GM12873 (cell line): ENCODE measurements at regions not wholly inside any gene's neighbourhood (a gene's known extent, or its start where the extent isn't known, plus 50 kb on each side); places are given as distances from the start of the nearest gene placed in this dataset.

Experiments
- TF ChIP-seq, protein P1 (sequence below): IDR thresholded peaks from 2 replicates; pipeline ENCODE4 v1.5.1; 2012; ENCODE audit warnings: low read depth, mild to moderate bottlenecking, moderate library complexity, low read length, control low read depth; ENCODE audit not compliant: insufficient read depth; ENCODE audit errors: missing control alignments

DNA sequence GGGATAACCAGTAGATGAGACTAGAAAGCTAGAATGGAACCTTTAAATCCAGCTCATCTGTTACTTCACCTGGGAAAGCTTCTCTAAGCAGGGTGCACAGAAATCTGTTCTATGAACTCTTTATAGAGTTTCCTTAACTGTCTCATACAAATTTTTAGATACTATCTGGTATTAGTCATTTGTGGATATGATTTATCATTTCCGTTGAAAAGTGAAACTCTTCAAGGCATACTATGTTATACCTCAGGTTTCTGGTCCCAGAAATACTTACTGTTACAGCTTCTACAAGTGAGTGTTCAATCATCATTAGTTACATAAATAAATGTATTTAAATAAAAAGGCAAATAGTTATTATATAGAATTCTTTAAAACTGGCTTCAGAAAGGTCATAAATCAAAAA, 298.3 kb upstream of the AGA start:
- TF ChIP-seq, protein P1, sequence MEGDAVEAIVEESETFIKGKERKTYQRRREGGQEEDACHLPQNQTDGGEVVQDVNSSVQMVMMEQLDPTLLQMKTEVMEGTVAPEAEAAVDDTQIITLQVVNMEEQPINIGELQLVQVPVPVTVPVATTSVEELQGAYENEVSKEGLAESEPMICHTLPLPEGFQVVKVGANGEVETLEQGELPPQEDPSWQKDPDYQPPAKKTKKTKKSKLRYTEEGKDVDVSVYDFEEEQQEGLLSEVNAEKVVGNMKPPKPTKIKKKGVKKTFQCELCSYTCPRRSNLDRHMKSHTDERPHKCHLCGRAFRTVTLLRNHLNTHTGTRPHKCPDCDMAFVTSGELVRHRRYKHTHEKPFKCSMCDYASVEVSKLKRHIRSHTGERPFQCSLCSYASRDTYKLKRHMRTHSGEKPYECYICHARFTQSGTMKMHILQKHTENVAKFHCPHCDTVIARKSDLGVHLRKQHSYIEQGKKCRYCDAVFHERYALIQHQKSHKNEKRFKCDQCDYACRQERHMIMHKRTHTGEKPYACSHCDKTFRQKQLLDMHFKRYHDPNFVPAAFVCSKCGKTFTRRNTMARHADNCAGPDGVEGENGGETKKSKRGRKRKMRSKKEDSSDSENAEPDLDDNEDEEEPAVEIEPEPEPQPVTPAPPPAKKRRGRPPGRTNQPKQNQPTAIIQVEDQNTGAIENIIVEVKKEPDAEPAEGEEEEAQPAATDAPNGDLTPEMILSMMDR: no peak

DNA sequence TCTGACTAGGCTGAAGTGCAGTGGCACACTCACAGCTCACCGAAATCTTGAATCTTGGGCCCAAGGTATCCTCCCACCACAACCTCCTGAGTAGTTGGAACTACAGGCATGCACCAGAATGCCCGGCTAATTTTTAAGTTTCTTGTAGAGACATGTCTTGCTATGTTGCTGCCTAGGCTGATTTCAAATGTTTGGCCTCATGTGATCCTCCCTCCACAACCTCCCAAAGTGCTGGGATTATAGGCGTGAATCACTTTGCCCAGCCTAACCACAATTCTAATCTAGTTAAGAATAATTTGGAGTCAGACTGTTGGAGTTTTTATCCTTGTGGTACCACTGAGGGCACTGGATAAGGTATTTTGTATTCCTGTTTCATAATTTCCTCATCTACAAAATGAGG, 317.5 kb upstream of the AGA start:
- TF ChIP-seq, protein P1: no peak

DNA sequence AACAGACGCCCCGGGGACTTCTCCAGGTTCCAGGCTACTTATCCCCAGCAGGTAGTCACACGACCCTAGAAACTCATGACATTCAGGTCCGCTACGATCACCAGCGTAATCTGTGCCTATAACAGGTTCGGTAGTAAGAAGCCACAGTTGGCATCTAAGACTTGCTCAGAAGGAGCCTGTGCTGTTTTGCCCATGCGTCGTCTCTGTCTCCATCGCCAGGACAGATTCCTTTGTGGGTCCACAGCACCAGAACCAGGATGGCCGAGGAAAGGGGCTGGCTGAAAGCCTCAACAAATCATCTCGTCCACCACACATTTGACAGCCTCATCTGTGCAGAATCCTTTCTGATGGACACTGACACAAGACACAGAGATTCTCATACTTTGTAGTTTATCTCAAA, 319.5 kb upstream of the AGA start:
- TF ChIP-seq, protein P1: no peak

DNA sequence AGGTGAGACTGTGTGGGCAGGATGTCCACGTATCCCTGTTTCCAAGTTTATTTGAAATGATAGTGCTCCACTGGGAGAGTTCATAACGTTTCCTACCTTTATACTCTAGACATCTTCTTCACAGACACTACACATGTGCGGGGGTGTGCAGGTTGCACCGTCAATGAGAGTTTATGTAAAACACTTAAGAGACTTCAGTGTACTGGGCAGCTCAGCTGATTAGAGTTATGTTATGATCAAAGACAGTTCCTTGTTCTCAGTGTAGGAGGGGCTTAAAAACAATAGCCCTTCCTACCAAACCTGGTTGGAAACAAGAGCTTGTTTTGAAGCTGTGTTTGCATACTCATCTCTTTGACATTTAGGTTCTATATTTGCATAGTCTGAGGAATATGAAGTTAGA, 326.9 kb upstream of the AGA start:
- TF ChIP-seq, protein P1: no peak

DNA sequence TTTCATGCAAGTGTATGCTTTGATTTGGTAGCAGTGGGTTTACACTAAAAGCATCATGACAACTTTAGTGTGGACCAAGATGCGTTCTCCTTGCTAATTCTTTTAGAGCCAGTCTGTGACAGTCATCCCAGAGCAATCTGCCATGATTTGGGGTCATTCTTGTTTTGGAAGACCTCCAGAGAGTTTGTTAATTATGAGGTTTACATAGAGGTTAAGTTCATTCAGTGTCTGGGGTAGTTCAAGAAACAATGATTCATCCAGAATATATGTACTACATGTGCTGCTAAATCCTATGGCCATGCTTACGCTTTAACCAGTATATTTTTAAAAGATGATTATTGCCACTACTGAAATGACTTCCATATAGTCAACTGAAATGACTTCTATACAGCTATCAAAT, 328.5 kb upstream of the AGA start:
- TF ChIP-seq, protein P1: no peak

DNA sequence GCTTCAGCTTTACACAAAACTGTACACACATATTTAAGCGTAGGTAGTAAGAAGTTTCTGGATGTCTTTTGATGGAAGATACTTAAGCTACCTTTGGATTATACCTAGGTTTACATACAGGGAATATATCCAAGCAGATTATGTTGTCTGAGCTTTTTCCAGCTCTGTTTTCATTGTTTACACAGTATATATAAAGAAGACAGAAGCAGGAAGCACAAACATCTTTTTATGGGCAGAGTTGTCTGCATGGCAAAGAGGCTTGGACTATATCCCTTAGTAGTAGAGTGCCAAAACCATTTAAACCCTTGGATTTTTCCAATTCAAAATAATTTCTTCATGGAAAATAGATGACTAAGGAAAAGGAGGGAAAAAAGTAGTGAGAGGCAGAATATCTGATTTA, 329.4 kb upstream of the AGA start:
- TF ChIP-seq, protein P1: no peak

DNA sequence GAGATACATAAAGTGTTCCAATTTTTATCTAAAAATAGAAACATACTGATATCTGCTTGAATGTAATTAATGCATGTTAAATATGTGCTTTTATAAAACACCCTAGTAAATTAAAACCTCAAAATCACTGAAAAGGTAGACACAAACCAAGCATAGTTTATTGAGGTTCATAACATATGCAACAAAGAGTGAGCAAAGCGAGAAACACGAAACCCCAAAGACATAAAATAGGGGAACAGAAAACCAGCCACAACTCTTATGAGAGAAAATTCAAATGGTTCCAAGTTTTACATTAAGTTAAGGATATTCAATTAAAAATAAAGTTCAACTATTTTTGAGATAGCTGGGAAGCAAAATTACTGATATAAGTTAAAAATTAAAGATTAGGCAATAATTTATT, 336.4 kb upstream of the AGA start:
- TF ChIP-seq, protein P1: no peak
